ENCODE measurements at regions not wholly inside any gene's neighbourhood (a gene's known extent, or its start where the extent isn't known, plus 50 kb on each side); places are given as distances from the start of the nearest gene placed in this dataset.

- DNase-seq (ENCODE audit: low spot score): no peak
These were observed 69.0 kb upstream of the OTOS start for GRCh38 chr2:240209493-240209892.

- no peak for DNase-seq (ENCODE audit: low spot score)
These were observed 69.9 kb upstream of the OTOS start for GRCh38 chr2:240210198-240210965.

GRCh38 chr2:240211096-240211495 is 70.6 kb upstream of the OTOS start:
- DNase-seq (ENCODE audit: low spot score): no peak

GRCh38 chr2:240211598-240212424 is 71.4 kb upstream of the OTOS start:
- no peak for DNase-seq (ENCODE audit: low spot score)

GRCh38 chr2:240212425-240213225 is 72.2 kb upstream of the OTOS start:
- no peak for DNase-seq (ENCODE audit: low spot score)

- no peak for DNase-seq (ENCODE audit: low spot score)
These were observed 72.7 kb upstream of the OTOS start for GRCh38 chr2:240213226-240213475.

- DNase-seq (ENCODE audit: low spot score): no peak
These were observed 73.3 kb upstream of the OTOS start for GRCh38 chr2:240213476-240214421.

GRCh38 chr2:240214790-240215675 is 74.6 kb upstream of the OTOS start:
- no peak for DNase-seq (ENCODE audit: low spot score)

- DNase-seq (ENCODE audit: low spot score): no peak
These were observed 75.2 kb upstream of the OTOS start for GRCh38 chr2:240215676-240216051.

- DNase-seq (ENCODE audit: low spot score): no peak
These were observed 75.7 kb upstream of the OTOS start for GRCh38 chr2:240216167-240216566.

- DNase-seq (ENCODE audit: low spot score): no peak
These were observed 77.2 kb upstream of the OTOS start for GRCh38 chr2:240217431-240218301.

- DNase-seq (ENCODE audit: low spot score): no peak
These were observed 78.9 kb upstream of the OTOS start for GRCh38 chr2:240219208-240219890.

- no peak for DNase-seq (ENCODE audit: low spot score)
These were observed 79.9 kb upstream of the OTOS start for GRCh38 chr2:240220371-240220770.

GRCh38 chr2:240223631-240224030 is 83.2 kb upstream of the OTOS start:
- DNase-seq (ENCODE audit: low spot score): no peak

- DNase-seq (ENCODE audit: low spot score): no peak
These were observed 84.2 kb upstream of the OTOS start for GRCh38 chr2:240224676-240225075.

GRCh38 chr2:240225131-240225530 is 84.7 kb upstream of the OTOS start:
- no peak for DNase-seq (ENCODE audit: low spot score)

- DNase-seq (ENCODE audit: low spot score): no peak
These were observed 85.4 kb upstream of the OTOS start for GRCh38 chr2:240225660-240226475.

Measured in LoVo (cell line).